Astrocyte (in vitro differentiated cells and primary cell): ENCODE measurements at regions not wholly inside any gene's neighbourhood (a gene's known extent, or its start where the extent isn't known, plus 50 kb on each side); places are given as distances from the start of the nearest gene placed in this dataset.
"Not testable (repeated sequence)": the region's sequence is repeated elsewhere in the genome, so short reads cannot be mapped to it uniquely, and the experiment has no call there.

Experiments used
- DNase-seq: peaks from one replicate; pipeline ENCODE4 v3.0.0-alpha.2; 2010; ENCODE audit warnings: low read depth
- FAIRE-seq: peaks from 2 replicates; lab custom pipeline; 2011; peaks lifted over from hg19 to GRCh38; lab: Jason Lieb, UNC
- H2AFZ ChIP-seq: 2 replicates; pipeline ENCODE4 v1.6.0; 2012; ENCODE audit warnings: low read depth, low read length, inconsistent platforms
- H3K27ac ChIP-seq: 2 replicates; pipeline ENCODE4 v1.5.1; 2011; ENCODE audit warnings: low read depth, low read length, inconsistent platforms
- H3K27me3 ChIP-seq: 2 replicates; pipeline ENCODE4 v1.6.0; 2011; ENCODE audit warnings: low read length, inconsistent platforms; ENCODE audit not compliant: insufficient read depth
- H3K36me3 ChIP-seq: 2 replicates; pipeline ENCODE4 v1.5.1; 2011; ENCODE audit warnings: low read length, inconsistent platforms; ENCODE audit not compliant: insufficient read depth
- H3K4me1 ChIP-seq: 2 replicates; pipeline ENCODE4 v1.5.1; 2011; ENCODE audit warnings: low read length, inconsistent platforms; ENCODE audit not compliant: insufficient read depth
- H3K4me2 ChIP-seq: 2 replicates; pipeline ENCODE4 v1.6.0; 2012; ENCODE audit warnings: low read length, inconsistent platforms
- H3K4me3 ChIP-seq: 2 replicates; pipeline ENCODE4 v1.5.1; 2011; ENCODE audit warnings: low read depth, mild to moderate bottlenecking, low read length, inconsistent platforms; ENCODE audit not compliant: insufficient read depth
- H3K79me2 ChIP-seq: 2 replicates; pipeline ENCODE4 v1.6.0; 2012; ENCODE audit warnings: mild to moderate bottlenecking, low read length, inconsistent platforms; ENCODE audit not compliant: insufficient read depth
- H3K9ac ChIP-seq: 2 replicates; pipeline ENCODE4 v1.6.0; 2012; ENCODE audit warnings: mild to moderate bottlenecking, low read length, inconsistent platforms
- H3K9me3 ChIP-seq: 2 replicates; pipeline ENCODE4 v1.5.1; 2012; ENCODE audit warnings: low read depth, mild to moderate bottlenecking, low read length, inconsistent platforms; ENCODE audit not compliant: insufficient read depth
- H4K20me1 ChIP-seq: 2 replicates; pipeline ENCODE4 v1.6.0; 2012; ENCODE audit warnings: low read length, inconsistent platforms; ENCODE audit not compliant: insufficient read depth
- H3K27ac Mint-ChIP-seq: one replicate; pipeline ENCODE4 v1.8.0; 2021; ENCODE audit warnings: mild to moderate bottlenecking, mixed read lengths; ENCODE audit not compliant: unreplicated experiment
- H3K27me3 Mint-ChIP-seq: one replicate; pipeline ENCODE4 v1.8.0; 2021; ENCODE audit warnings: low read depth, mixed read lengths; ENCODE audit not compliant: unreplicated experiment
- H3K36me3 Mint-ChIP-seq: one replicate; pipeline ENCODE4 v1.8.0; 2021; ENCODE audit warnings: low read depth, mixed read lengths; ENCODE audit not compliant: unreplicated experiment
- H3K4me1 Mint-ChIP-seq: one replicate; pipeline ENCODE4 v1.8.0; 2021; ENCODE audit warnings: low read depth, mixed read lengths; ENCODE audit not compliant: unreplicated experiment
- H3K4me3 Mint-ChIP-seq: one replicate; pipeline ENCODE4 v1.8.0; 2021; ENCODE audit warnings: mild to moderate bottlenecking, moderate library complexity, mixed read lengths; ENCODE audit not compliant: unreplicated experiment
- H3K9me3 Mint-ChIP-seq: one replicate; pipeline ENCODE4 v1.8.0; 2021; ENCODE audit warnings: mild to moderate bottlenecking, mixed read lengths; ENCODE audit not compliant: unreplicated experiment
- EZH2 ChIP-seq: IDR thresholded peaks from 2 replicates; pipeline ENCODE4 v1.6.1; 2012; ENCODE audit warnings: mild to moderate bottlenecking, low read length, inconsistent platforms; ENCODE audit not compliant: insufficient read depth
- TF ChIP-seq, protein P1 (sequence below): IDR thresholded peaks from 2 replicates; pipeline ENCODE4 v1.5.1; 2011; ENCODE audit warnings: low read depth, mild to moderate bottlenecking, inconsistent platforms, low read length, moderate library complexity; ENCODE audit not compliant: insufficient read depth

- Histone ChIP-seq H3K27me3 (no peaks in the 10 kb centered on the region), H3K27ac (no peak overlapping the region), H2AFZ (no peak overlapping the region), H3K79me2 (no peaks in the 10 kb centered on the region), H3K9me3 (no peaks in the 10 kb centered on the region), H3K9ac (no peak overlapping the region), H3K4me1 (no peaks in the 10 kb centered on the region), H4K20me1 (no peaks in the 10 kb centered on the region), H3K4me2 (no peak overlapping the region), H3K36me3 (no peaks in the 10 kb centered on the region), H3K4me3 (no peak overlapping the region)
- DNase-seq = no peak
- TF ChIP-seq EZH2 = no peak
- TF ChIP-seq, protein P1, sequence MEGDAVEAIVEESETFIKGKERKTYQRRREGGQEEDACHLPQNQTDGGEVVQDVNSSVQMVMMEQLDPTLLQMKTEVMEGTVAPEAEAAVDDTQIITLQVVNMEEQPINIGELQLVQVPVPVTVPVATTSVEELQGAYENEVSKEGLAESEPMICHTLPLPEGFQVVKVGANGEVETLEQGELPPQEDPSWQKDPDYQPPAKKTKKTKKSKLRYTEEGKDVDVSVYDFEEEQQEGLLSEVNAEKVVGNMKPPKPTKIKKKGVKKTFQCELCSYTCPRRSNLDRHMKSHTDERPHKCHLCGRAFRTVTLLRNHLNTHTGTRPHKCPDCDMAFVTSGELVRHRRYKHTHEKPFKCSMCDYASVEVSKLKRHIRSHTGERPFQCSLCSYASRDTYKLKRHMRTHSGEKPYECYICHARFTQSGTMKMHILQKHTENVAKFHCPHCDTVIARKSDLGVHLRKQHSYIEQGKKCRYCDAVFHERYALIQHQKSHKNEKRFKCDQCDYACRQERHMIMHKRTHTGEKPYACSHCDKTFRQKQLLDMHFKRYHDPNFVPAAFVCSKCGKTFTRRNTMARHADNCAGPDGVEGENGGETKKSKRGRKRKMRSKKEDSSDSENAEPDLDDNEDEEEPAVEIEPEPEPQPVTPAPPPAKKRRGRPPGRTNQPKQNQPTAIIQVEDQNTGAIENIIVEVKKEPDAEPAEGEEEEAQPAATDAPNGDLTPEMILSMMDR = no peak
- Mint-ChIP-seq H3K9me3 (no peaks in the 10 kb centered on the region), H3K27me3 (no peaks in the 10 kb centered on the region), H3K27ac (no peak overlapping the region), H3K4me3 (no peak overlapping the region), H3K4me1 (no peaks in the 10 kb centered on the region), H3K36me3 (no peaks in the 10 kb centered on the region)
- no peak for FAIRE-seq
Measured at GRCh38 chr4:131347816-131348215, 1801.3 kb upstream of the PCDH10 start.

GRCh38 chr4:131348263-131348662 is 1800.8 kb upstream of the PCDH10 start:
- FAIRE-seq (no peak), DNase-seq (no peak)
- no peaks in the 10 kb centered on the region for H3K27me3 ChIP-seq
- no peak overlapping the region for H3K9ac ChIP-seq
- Mint-ChIP-seq H3K9me3 (peaks cover 2% of the 10 kb centered on the region), H3K27ac (no peak overlapping the region), H3K27me3 (no peaks in the 10 kb centered on the region), H3K36me3 (no peaks in the 10 kb centered on the region), H3K4me1 (no peaks in the 10 kb centered on the region), H3K4me3 (no peak overlapping the region)
- H3K27ac ChIP-seq = no peak overlapping the region
- TF ChIP-seq, protein P1 = no peak
- no peak for TF ChIP-seq EZH2
- H3K4me2 ChIP-seq = no peak overlapping the region
- H3K4me1 ChIP-seq = no peaks in the 10 kb centered on the region
- no peak overlapping the region for H3K4me3 ChIP-seq
- H3K79me2 ChIP-seq = no peaks in the 10 kb centered on the region
- H2AFZ ChIP-seq = no peak overlapping the region
- H4K20me1 ChIP-seq = no peaks in the 10 kb centered on the region
- no peaks in the 10 kb centered on the region for H3K9me3 ChIP-seq
- no peaks in the 10 kb centered on the region for H3K36me3 ChIP-seq

GRCh38 chr4:131352371-131352770 is 1796.7 kb upstream of the PCDH10 start:
- not testable (repeated sequence) for H2AFZ ChIP-seq, H3K27me3 Mint-ChIP-seq, H3K27ac Mint-ChIP-seq, H3K79me2 ChIP-seq, H3K36me3 ChIP-seq, H3K4me3 ChIP-seq, H3K4me1 Mint-ChIP-seq, FAIRE-seq, H3K9ac ChIP-seq, H3K4me1 ChIP-seq, H3K9me3 ChIP-seq, DNase-seq, H3K4me3 Mint-ChIP-seq, H3K27ac ChIP-seq, H3K4me2 ChIP-seq, H3K36me3 Mint-ChIP-seq, H4K20me1 ChIP-seq, H3K27me3 ChIP-seq, H3K9me3 Mint-ChIP-seq
